ENCODE measurements at regions not wholly inside any gene's neighbourhood (a gene's known extent, or its start where the extent isn't known, plus 50 kb on each side); places are given as distances from the start of the nearest gene placed in this dataset.
"Not testable (repeated sequence)": the region's sequence is repeated elsewhere in the genome, so short reads cannot be mapped to it uniquely, and the experiment has no call there.

- DNase-seq (ENCODE audit: low read depth, low spot score) = no peak
- in situ Hi-C loops (cut with HindIII; ENCODE audit: low pct_unique_long_range_greater_than_20kb, low sequenced_read_pairs) = no loop called here
These were observed 647.3 kb upstream of the DEFB115 start for GRCh38 chr20:30610029-30610693.

- in situ Hi-C loops (cut with HindIII; ENCODE audit: low pct_unique_long_range_greater_than_20kb, low sequenced_read_pairs) = no loop called here
- no peak for DNase-seq (ENCODE audit: low read depth, low spot score)
These were observed 646.7 kb upstream of the DEFB115 start for GRCh38 chr20:30610751-30611150.

GRCh38 chr20:30611239-30611984, 646.1 kb upstream of the DEFB115 start:
- DNase-seq (ENCODE audit: low read depth, low spot score) = peak; percentile 92
- in situ Hi-C loops (cut with HindIII; ENCODE audit: low pct_unique_long_range_greater_than_20kb, low sequenced_read_pairs) = no loop called here

GRCh38 chr20:30612344-30612743, 645.1 kb upstream of the DEFB115 start:
- DNase-seq (ENCODE audit: low read depth, low spot score) = no peak
- in situ Hi-C loops (cut with HindIII; ENCODE audit: low pct_unique_long_range_greater_than_20kb, low sequenced_read_pairs) = no loop called here

- in situ Hi-C loops (cut with HindIII; ENCODE audit: low pct_unique_long_range_greater_than_20kb, low sequenced_read_pairs); DNase-seq (ENCODE audit: low read depth, low spot score): not testable (repeated sequence)
These were observed 636.1 kb upstream of the DEFB115 start for GRCh38 chr20:30621346-30621745.

DNA sequence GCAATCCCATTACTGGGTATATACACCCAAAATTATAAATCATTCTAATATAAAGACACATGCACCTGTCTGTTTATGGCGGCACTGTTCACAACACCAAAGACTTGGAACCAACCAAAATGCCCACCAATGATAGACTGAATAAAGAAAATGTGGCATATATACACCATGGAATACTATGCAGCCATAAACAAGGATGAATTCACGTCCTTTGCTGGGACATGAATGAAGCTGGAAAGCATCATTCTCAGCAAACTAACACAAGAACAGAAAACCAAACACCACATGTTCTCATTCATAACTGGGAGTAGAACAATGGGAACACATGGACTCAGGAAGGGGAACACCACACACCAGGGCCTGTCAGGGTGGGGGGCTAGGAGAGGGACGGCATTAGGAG, 633.2 kb upstream of the DEFB115 start:
- DNase-seq (ENCODE audit: low read depth, low spot score); in situ Hi-C loops (cut with HindIII; ENCODE audit: low pct_unique_long_range_greater_than_20kb, low sequenced_read_pairs): not testable (repeated sequence)

GRCh38 chr20:30629376-30629775, 628.1 kb upstream of the DEFB115 start:
- DNase-seq (ENCODE audit: low read depth, low spot score); in situ Hi-C loops (cut with HindIII; ENCODE audit: low pct_unique_long_range_greater_than_20kb, low sequenced_read_pairs): not testable (repeated sequence)

- in situ Hi-C loops (cut with HindIII; ENCODE audit: low pct_unique_long_range_greater_than_20kb, low sequenced_read_pairs) = no loop called here
- no peak for DNase-seq (ENCODE audit: low read depth, low spot score)
These were observed 626.7 kb upstream of the DEFB115 start for GRCh38 chr20:30630761-30631160.

GRCh38 chr20:30631261-30631789, 626.1 kb upstream of the DEFB115 start:
- DNase-seq (ENCODE audit: low read depth, low spot score); in situ Hi-C loops (cut with HindIII; ENCODE audit: low pct_unique_long_range_greater_than_20kb, low sequenced_read_pairs): not testable (repeated sequence)

DNA sequence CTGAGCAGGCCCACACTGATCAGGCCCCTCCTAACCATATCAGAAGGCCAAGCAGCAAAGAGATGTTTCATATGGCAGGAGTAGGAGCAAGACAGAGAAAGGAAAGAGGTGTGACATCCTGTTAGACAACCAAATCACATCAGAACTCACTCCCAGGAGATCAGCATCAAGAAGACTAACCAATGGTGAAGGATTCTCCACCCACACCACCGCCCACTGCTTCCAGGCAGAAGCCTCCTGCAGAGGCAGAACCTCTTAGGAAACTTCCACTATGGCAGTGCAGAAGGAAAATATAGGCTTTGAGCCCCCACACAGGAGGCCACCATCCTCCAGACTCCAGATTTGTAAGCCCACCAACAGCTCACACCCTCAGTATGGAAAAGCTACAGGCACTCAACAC, 624.7 kb upstream of the DEFB115 start:
- in situ Hi-C loops (cut with HindIII; ENCODE audit: low pct_unique_long_range_greater_than_20kb, low sequenced_read_pairs) = not testable (repeated sequence)

GRCh38 chr20:30641522-30641921, 615.9 kb upstream of the DEFB115 start:
- DNase-seq (ENCODE audit: low read depth, low spot score); in situ Hi-C loops (cut with HindIII; ENCODE audit: low pct_unique_long_range_greater_than_20kb, low sequenced_read_pairs): not testable (repeated sequence)

More for the DNA sequence above, 624.7 kb upstream of the DEFB115 start:
- not testable (repeated sequence) for DNase-seq (ENCODE audit: low read depth, low spot score)

GRCh38 chr20:30660982-30661381, 596.5 kb upstream of the DEFB115 start:
- in situ Hi-C loops (cut with HindIII; ENCODE audit: low pct_unique_long_range_greater_than_20kb, low sequenced_read_pairs) = not testable (repeated sequence)

DNA sequence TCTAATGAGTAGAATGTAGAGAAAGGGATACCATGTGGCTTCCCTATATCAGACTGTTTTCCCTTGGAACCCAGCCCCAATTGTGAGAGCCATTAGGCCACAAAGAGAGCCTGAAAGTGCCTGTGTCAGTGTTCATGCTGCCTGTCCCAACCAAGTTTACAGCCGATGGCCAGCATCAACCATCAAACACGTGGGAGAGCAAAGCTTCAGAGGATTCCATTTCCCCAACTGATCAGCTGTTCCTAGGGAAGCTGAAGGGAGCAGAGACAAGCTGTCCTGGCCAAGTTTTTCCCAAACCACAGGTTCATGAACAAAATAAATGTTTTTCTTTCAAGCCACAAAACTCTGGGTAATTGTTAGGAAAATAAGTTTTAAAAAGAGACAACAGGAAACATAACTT, 589.0 kb upstream of the DEFB115 start:
- in situ Hi-C loops (cut with HindIII; ENCODE audit: low pct_unique_long_range_greater_than_20kb, low sequenced_read_pairs); DNase-seq (ENCODE audit: low read depth, low spot score): not testable (repeated sequence)

More at GRCh38 chr20:30660982-30661381, 596.5 kb upstream of the DEFB115 start:
- DNase-seq (ENCODE audit: low read depth, low spot score) = not testable (repeated sequence)

GRCh38 chr20:30669330-30670029, 588.0 kb upstream of the DEFB115 start:
- in situ Hi-C loops (cut with HindIII; ENCODE audit: low pct_unique_long_range_greater_than_20kb, low sequenced_read_pairs) = not testable (repeated sequence)

DNA sequence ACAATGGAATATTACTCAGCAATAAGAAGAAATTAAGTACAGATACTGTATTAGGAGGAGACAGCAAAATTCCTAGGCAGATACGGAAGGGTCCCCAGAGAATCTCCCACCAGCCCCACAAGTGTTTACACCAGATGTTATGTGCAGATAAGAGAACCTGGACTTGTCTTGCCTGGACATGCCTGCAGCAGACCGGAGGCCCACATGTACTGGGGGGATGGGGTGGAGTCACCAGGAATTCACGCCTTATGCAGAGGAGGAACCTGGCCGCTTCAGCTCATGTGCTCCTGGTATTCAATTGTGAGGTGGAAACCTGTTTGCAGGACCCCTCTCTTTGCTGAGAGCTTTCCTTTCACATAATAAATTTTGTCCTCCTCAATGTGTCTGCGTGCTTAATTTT, 586.3 kb upstream of the DEFB115 start:
- in situ Hi-C loops (cut with HindIII; ENCODE audit: low pct_unique_long_range_greater_than_20kb, low sequenced_read_pairs); DNase-seq (ENCODE audit: low read depth, low spot score): not testable (repeated sequence)

More at GRCh38 chr20:30669330-30670029, 588.0 kb upstream of the DEFB115 start:
- DNase-seq (ENCODE audit: low read depth, low spot score) = not testable (repeated sequence)

DNA sequence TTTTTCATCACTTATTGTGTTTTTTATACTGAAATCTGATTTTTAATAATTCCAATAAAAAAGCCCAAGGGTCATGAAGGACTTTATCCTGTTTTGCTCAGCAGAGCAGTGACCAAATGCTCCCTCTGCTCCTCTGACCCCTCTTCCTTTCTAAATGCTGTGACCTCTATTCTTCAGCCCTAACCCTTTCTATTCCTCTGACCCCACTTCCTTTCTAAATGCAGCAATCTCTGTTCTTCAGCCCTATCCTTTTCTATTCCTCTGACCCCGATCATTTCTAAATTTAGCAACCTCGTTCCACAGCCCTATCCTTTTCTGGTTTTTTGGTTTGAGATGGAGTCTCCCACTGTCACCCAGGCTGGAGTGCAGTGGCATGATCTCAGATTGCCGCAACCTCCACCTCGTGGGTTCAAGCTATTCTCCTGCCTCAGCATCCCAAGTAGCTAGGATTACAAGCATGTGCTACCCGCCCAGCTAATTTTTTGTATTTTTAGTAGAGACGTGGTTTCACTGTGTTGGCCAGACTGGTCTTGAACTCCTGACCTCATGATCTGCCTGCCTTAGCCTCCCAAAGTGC, 581.4 kb upstream of the DEFB115 start:
- DNase-seq (ENCODE audit: low read depth, low spot score); in situ Hi-C loops (cut with HindIII; ENCODE audit: low pct_unique_long_range_greater_than_20kb, low sequenced_read_pairs): not testable (repeated sequence)

DNA sequence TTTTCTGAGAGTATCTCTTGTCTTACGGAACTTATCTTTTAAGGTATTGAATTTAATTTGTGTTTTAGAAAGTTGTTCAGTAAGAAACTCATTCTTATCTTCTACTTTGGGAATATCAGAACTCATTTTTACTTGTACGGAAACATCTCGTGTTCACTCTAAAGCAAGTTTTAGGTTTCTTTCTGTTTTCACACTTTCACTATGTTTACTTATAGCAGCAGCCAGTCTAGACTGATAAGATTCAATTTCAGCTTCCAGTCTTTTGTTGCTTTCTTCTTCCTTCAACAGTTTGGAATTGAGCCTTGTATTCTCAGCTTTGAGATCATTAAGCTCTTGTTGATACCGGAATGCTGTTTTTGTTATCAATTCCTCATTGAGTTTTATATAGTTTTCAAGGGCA, 575.2 kb upstream of the DEFB115 start:
- DNase-seq (ENCODE audit: low read depth, low spot score); in situ Hi-C loops (cut with HindIII; ENCODE audit: low pct_unique_long_range_greater_than_20kb, low sequenced_read_pairs): not testable (repeated sequence)

GRCh38 chr20:30712861-30713260, 544.6 kb upstream of the DEFB115 start:
- DNase-seq (ENCODE audit: low read depth, low spot score); in situ Hi-C loops (cut with HindIII; ENCODE audit: low pct_unique_long_range_greater_than_20kb, low sequenced_read_pairs): not testable (repeated sequence)
